ENCODE measurements at regions not wholly inside any gene's neighbourhood (a gene's known extent, or its start where the extent isn't known, plus 50 kb on each side); places are given as distances from the start of the nearest gene placed in this dataset.

GRCh38 chr7:46742601-46743000 lies 821.5 kb upstream of the IGFBP3 start:
- no peak for TF ChIP-seq CTCF (IDR thresholded peaks at IDR 0.05 in 4 of 5, conservative IDR thresholded peaks at IDR 0.05 in 1 of 5)
- no peak for TF ChIP-seq POLR2A (IDR thresholded peaks at IDR 0.05)
